ENCODE measurements at regions not wholly inside any gene's neighbourhood (a gene's known extent, or its start where the extent isn't known, plus 50 kb on each side); places are given as distances from the start of the nearest gene placed in this dataset.

DNA sequence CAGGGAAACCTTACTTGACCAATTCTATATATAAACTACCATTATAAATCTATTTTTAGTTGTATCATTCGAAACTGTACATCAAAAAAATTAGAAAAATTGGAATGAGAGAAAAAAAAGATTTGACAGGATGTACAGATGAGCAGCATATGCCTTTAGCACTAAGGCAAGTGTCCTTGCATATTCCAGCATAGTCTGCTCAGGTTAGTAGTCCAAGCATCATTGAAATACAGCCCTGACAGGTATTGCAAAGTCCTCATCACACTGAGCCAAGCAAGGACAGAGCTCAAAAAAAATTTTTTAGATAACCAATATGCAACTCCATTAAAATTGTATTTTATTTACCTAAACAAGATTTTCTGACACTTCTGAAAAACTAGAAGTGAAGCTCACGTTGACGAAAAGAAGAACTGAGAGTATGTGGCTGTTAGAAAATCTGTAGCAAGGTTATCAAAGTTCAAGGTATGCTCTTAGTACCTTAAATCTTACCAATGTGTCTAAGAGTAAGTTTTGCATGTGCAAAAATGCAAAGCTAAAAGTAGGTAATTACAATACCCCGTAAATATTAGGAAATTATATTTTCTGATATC, 465.6 kb upstream of the ADGRL4 start:
- H3K9ac ChIP-seq (ENCODE audit: low read depth in 1 of 2, low read length in 2 of 2): no peak overlapping the region
- H3K9me3 ChIP-seq (ENCODE audit: control insufficient read depth in 2 of 2, low read length in 2 of 2): no peaks in the 10 kb centered on the region
- H3K27ac ChIP-seq (ENCODE audit: low read depth in 2 of 2, low read length in 2 of 2): no peak overlapping the region
- no peaks in the 10 kb centered on the region for H3K36me3 ChIP-seq (ENCODE audit: control insufficient read depth in 2 of 2, insufficient read depth in 2 of 2, low read length in 2 of 2)
- no peaks in the 10 kb centered on the region for H3K27me3 ChIP-seq (ENCODE audit: control insufficient read depth in 2 of 2, insufficient read depth in 2 of 2, low read length in 2 of 2)
- H3K4me3 ChIP-seq (ENCODE audit: low read length in 2 of 2): no peak overlapping the region
- H3K4me1 ChIP-seq (ENCODE audit: control insufficient read depth in 2 of 2, insufficient read depth in 2 of 2, low read length in 2 of 2): no peaks in the 10 kb centered on the region

DNA sequence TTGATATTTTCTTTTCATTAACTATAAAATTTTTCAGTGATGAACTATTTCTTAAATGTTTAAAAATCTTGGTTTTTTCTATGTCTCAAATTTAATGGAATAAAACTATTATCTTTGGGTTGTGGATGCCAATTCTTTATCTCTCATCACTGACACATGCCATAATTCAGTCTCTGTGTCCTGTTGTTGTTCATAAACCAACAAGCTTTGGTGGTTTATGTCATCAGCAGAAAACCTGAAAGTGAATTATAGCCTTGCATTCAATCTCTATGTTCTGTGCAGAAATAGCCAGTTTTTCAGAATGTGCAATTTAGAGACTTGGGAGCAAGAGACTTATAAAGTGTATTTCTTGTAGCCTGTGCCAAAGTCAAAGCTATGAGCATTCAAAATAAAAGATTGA, 462.6 kb upstream of the ADGRL4 start:
- Histone ChIP-seq H3K4me3 (ENCODE audit: low read length in 2 of 2) (no peak overlapping the region), H3K27me3 (ENCODE audit: control insufficient read depth in 2 of 2, insufficient read depth in 2 of 2, low read length in 2 of 2) (no peaks in the 10 kb centered on the region), H3K9me3 (ENCODE audit: control insufficient read depth in 2 of 2, low read length in 2 of 2) (no peaks in the 10 kb centered on the region), H3K9ac (ENCODE audit: low read depth in 1 of 2, low read length in 2 of 2) (no peak overlapping the region), H3K27ac (ENCODE audit: low read depth in 2 of 2, low read length in 2 of 2) (no peak overlapping the region), H3K4me1 (ENCODE audit: control insufficient read depth in 2 of 2, insufficient read depth in 2 of 2, low read length in 2 of 2) (no peaks in the 10 kb centered on the region), H3K36me3 (ENCODE audit: control insufficient read depth in 2 of 2, insufficient read depth in 2 of 2, low read length in 2 of 2) (no peaks in the 10 kb centered on the region)

DNA sequence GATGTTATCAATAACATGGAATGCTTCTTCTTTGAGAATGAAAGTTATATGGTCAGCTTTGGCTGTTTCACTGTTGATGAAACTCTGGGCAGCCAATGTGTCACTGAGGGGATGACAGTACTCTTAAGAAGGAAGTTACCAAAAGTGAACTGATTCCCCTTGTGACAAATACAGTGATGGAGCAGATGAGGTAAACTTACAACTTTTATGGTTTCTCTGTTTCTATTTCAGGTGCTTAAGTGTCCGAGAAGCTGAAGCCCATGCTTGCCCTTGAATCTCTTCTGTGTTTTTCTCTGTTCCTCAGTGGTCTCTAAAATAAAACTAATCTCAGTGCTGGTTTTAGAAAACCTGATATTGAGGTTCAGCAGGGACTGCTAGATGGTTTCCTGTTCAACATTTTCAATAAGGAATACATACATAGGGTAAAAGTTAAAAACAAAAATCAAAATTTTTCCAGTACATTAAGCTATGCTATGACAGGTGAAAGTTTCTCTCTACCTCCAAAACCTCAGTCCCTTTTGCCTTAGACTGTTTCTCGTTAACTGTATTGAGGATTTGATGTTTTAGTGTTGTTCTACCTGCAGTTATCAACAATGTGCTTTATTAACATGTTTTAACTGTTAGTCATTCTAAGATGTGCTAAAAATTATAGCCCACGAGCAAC, 454.4 kb upstream of the ADGRL4 start:
- Histone ChIP-seq H3K27me3 (ENCODE audit: control insufficient read depth in 2 of 2, insufficient read depth in 2 of 2, low read length in 2 of 2) (no peaks in the 10 kb centered on the region), H3K4me3 (ENCODE audit: low read length in 2 of 2) (no peak overlapping the region), H3K36me3 (ENCODE audit: control insufficient read depth in 2 of 2, insufficient read depth in 2 of 2, low read length in 2 of 2) (no peaks in the 10 kb centered on the region), H3K9ac (ENCODE audit: low read depth in 1 of 2, low read length in 2 of 2) (no peak overlapping the region), H3K4me1 (ENCODE audit: control insufficient read depth in 2 of 2, insufficient read depth in 2 of 2, low read length in 2 of 2) (no peaks in the 10 kb centered on the region), H3K9me3 (ENCODE audit: control insufficient read depth in 2 of 2, low read length in 2 of 2) (no peaks in the 10 kb centered on the region), H3K27ac (ENCODE audit: low read depth in 2 of 2, low read length in 2 of 2) (no peak overlapping the region)

DNA sequence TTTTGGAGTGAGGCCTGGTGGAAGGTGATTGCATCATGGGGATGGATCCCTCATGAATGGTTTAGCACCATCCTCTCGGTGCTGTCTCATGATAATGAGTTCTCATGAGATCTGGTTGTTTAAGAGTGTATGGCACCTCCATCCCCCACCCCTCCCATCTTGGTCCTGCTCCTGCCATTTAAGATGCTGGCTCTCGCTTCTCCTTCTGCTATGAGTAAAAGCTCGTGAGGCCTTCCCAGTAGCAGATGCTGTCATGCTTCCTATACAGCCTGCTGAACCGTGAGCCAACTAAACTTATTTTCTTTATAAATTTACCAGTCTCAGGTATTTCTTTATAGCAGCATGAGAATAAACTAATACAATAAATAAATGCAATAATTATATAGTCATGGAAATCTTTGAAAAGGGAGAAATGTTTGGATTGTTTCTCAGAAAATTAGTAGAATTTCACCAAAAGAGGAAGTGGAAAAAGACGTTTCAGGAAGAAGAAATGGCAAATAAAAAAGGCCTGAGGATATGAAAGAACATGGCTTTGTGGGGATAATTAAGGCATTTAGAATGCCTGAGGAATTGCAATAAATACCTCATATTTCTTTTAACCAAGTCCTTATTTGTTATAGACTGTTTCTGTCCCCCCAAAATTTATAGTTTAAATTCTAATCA, 451.2 kb upstream of the ADGRL4 start:
- no peaks in the 10 kb centered on the region for H3K27me3 ChIP-seq (ENCODE audit: control insufficient read depth in 2 of 2, insufficient read depth in 2 of 2, low read length in 2 of 2)
- no peak overlapping the region for H3K4me3 ChIP-seq (ENCODE audit: low read length in 2 of 2)
- H3K36me3 ChIP-seq (ENCODE audit: control insufficient read depth in 2 of 2, insufficient read depth in 2 of 2, low read length in 2 of 2): no peaks in the 10 kb centered on the region
- no peak overlapping the region for H3K9ac ChIP-seq (ENCODE audit: low read depth in 1 of 2, low read length in 2 of 2)
- no peaks in the 10 kb centered on the region for H3K9me3 ChIP-seq (ENCODE audit: control insufficient read depth in 2 of 2, low read length in 2 of 2)
- H3K27ac ChIP-seq (ENCODE audit: low read depth in 2 of 2, low read length in 2 of 2): no peak overlapping the region
- no peaks in the 10 kb centered on the region for H3K4me1 ChIP-seq (ENCODE audit: control insufficient read depth in 2 of 2, insufficient read depth in 2 of 2, low read length in 2 of 2)

DNA sequence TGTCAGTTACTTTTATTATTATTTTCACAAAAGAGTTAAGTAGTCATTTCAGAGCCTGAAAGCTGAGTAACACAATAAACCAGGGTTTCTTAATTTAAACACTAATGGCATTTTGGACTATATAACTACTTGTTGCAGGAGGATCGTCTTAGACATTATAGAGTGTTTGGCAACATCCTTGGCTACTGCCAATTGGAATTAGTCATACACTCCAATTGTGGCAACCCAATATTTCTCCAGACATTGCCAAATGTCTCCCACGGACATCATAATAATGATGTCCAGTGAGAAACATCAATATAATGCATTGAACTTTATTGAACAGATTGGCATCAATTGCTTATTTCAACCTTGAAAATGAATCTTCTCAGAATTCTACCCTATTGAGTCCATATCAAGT, 441.9 kb upstream of the ADGRL4 start:
- H3K4me3 ChIP-seq (ENCODE audit: low read length in 2 of 2): no peak overlapping the region
- no peaks in the 10 kb centered on the region for H3K9me3 ChIP-seq (ENCODE audit: control insufficient read depth in 2 of 2, low read length in 2 of 2)
- H3K27me3 ChIP-seq (ENCODE audit: control insufficient read depth in 2 of 2, insufficient read depth in 2 of 2, low read length in 2 of 2): no peaks in the 10 kb centered on the region
- no peak overlapping the region for H3K27ac ChIP-seq (ENCODE audit: low read depth in 2 of 2, low read length in 2 of 2)
- no peaks in the 10 kb centered on the region for H3K4me1 ChIP-seq (ENCODE audit: control insufficient read depth in 2 of 2, insufficient read depth in 2 of 2, low read length in 2 of 2)
- no peak overlapping the region for H3K9ac ChIP-seq (ENCODE audit: low read depth in 1 of 2, low read length in 2 of 2)
- H3K36me3 ChIP-seq (ENCODE audit: control insufficient read depth in 2 of 2, insufficient read depth in 2 of 2, low read length in 2 of 2): no peaks in the 10 kb centered on the region

DNA sequence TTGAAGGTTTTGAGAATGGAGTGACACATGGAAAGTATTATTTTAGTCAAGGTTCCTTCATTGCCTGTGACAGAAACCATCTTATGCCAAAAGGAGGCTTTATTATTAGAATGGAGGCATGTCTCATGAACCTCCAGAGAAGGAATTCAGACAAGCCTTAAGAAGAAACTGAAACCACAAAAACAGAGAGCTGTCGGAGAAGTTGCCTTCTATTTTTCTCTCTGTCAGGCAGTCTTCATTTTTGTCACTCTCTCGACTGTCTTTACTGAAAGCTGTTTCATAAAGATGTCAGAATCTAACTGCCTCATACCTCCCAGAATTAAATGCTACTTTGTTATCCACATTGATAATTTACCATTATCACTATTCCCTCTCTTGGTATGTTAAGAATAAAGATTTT, 434.7 kb upstream of the ADGRL4 start:
- no peak overlapping the region for H3K9ac ChIP-seq (ENCODE audit: low read depth in 1 of 2, low read length in 2 of 2)

DNA sequence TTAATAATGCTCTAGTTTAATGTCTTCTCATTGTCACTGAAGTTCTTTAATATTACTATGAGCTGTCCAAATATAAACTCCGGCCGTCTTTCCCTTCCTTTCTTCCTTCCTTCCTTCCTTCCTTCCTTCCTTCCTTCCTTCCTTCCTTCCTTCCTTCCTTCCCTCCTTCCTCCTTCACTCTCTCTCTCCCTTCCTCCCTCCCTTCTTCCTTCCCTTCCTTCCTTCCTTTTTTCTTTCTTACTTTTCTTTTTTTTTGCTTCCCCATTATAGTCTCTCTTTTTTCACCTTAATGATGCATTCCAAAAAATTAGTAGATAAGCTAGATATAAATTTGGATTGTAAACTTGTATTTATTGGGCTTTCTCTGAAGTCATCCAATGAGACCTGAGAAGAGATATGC, 431.0 kb upstream of the ADGRL4 start:
- Histone ChIP-seq H3K27me3 (ENCODE audit: control insufficient read depth in 2 of 2, insufficient read depth in 2 of 2, low read length in 2 of 2) (no peaks in the 10 kb centered on the region), H3K9ac (ENCODE audit: low read depth in 1 of 2, low read length in 2 of 2) (no peak overlapping the region), H3K9me3 (ENCODE audit: control insufficient read depth in 2 of 2, low read length in 2 of 2) (no peaks in the 10 kb centered on the region), H3K4me1 (ENCODE audit: control insufficient read depth in 2 of 2, insufficient read depth in 2 of 2, low read length in 2 of 2) (no peaks in the 10 kb centered on the region), H3K4me3 (ENCODE audit: low read length in 2 of 2) (no peak overlapping the region), H3K27ac (ENCODE audit: low read depth in 2 of 2, low read length in 2 of 2) (no peak overlapping the region), H3K36me3 (ENCODE audit: control insufficient read depth in 2 of 2, insufficient read depth in 2 of 2, low read length in 2 of 2) (no peaks in the 10 kb centered on the region)

More for the DNA sequence above, 434.7 kb upstream of the ADGRL4 start:
- H3K9me3 ChIP-seq (ENCODE audit: control insufficient read depth in 2 of 2, low read length in 2 of 2): no peaks in the 10 kb centered on the region
- H3K4me1 ChIP-seq (ENCODE audit: control insufficient read depth in 2 of 2, insufficient read depth in 2 of 2, low read length in 2 of 2): no peaks in the 10 kb centered on the region
- H3K4me3 ChIP-seq (ENCODE audit: low read length in 2 of 2): no peak overlapping the region
- no peak overlapping the region for H3K27ac ChIP-seq (ENCODE audit: low read depth in 2 of 2, low read length in 2 of 2)
- no peaks in the 10 kb centered on the region for H3K27me3 ChIP-seq (ENCODE audit: control insufficient read depth in 2 of 2, insufficient read depth in 2 of 2, low read length in 2 of 2)
- no peaks in the 10 kb centered on the region for H3K36me3 ChIP-seq (ENCODE audit: control insufficient read depth in 2 of 2, insufficient read depth in 2 of 2, low read length in 2 of 2)

DNA sequence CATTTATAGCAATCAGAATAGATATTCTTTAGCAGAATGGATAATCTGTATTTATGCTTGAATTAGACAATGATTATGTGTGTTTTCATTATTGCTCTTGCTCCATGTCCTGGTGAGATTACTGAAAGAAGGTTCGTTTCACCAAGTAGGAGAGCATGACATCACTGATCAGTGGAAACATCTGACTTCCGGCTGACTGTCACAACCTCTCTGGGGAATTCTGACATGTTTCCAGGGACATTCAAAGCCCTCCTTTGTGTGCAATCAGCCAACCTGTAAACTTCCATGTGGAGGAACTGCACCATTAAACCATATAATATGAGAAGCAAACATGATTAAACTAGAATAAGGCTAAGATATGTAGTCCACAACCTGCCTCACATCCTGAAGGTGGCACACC, 424.8 kb upstream of the ADGRL4 start:
- H3K9me3 ChIP-seq (ENCODE audit: control insufficient read depth in 2 of 2, low read length in 2 of 2): no peaks in the 10 kb centered on the region
- no peak overlapping the region for H3K27ac ChIP-seq (ENCODE audit: low read depth in 2 of 2, low read length in 2 of 2)
- no peak overlapping the region for H3K9ac ChIP-seq (ENCODE audit: low read depth in 1 of 2, low read length in 2 of 2)
- H3K36me3 ChIP-seq (ENCODE audit: control insufficient read depth in 2 of 2, insufficient read depth in 2 of 2, low read length in 2 of 2): no peaks in the 10 kb centered on the region
- no peaks in the 10 kb centered on the region for H3K4me1 ChIP-seq (ENCODE audit: control insufficient read depth in 2 of 2, insufficient read depth in 2 of 2, low read length in 2 of 2)
- H3K27me3 ChIP-seq (ENCODE audit: control insufficient read depth in 2 of 2, insufficient read depth in 2 of 2, low read length in 2 of 2): no peaks in the 10 kb centered on the region
- no peak overlapping the region for H3K4me3 ChIP-seq (ENCODE audit: low read length in 2 of 2)

DNA sequence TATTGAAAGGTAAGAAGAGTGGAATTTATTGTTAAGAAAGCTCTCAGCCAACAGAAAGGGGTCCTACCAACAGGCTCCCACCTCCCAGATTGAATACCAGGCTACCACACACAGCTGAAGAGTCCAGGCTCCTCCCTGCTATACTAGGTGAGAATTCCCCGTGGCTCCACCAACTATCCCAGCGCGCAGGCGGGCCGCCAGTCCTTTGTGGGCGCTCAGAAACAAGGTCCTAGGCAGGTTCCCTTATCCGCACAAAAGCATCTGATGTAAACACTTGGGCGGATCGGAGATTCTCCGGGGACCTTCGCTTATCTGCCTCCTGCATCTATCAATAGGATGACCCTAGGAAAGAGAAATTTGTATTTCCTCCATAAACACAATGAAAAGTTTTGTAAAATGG, 423.9 kb upstream of the ADGRL4 start:
- no peaks in the 10 kb centered on the region for H3K9me3 ChIP-seq (ENCODE audit: control insufficient read depth in 2 of 2, low read length in 2 of 2)
- H3K27ac ChIP-seq (ENCODE audit: low read depth in 2 of 2, low read length in 2 of 2): no peak overlapping the region
- H3K36me3 ChIP-seq (ENCODE audit: control insufficient read depth in 2 of 2, insufficient read depth in 2 of 2, low read length in 2 of 2): no peaks in the 10 kb centered on the region
- no peaks in the 10 kb centered on the region for H3K27me3 ChIP-seq (ENCODE audit: control insufficient read depth in 2 of 2, insufficient read depth in 2 of 2, low read length in 2 of 2)
- H3K4me3 ChIP-seq (ENCODE audit: low read length in 2 of 2): no peak overlapping the region
- H3K9ac ChIP-seq (ENCODE audit: low read depth in 1 of 2, low read length in 2 of 2): no peak overlapping the region
- H3K4me1 ChIP-seq (ENCODE audit: control insufficient read depth in 2 of 2, insufficient read depth in 2 of 2, low read length in 2 of 2): no peaks in the 10 kb centered on the region

DNA sequence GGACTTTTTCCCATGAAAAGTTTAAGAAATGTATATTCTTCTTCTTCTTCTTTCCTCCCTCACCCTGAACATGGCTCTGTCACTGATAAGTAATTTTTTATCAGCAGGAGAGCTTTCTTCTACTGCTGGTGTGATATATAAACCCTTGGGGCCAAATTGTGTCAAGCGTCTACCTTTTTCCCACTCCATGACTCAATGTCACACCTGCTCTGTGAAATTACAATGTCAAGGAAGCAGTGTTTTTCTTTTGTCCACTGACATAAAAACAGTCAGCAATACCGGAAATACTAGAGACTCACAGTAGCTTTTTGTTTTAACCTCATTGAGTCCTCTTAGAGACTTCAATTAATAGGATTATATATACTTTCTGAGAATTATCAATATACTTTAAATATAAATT, 416.2 kb upstream of the ADGRL4 start:
- Histone ChIP-seq H3K4me3 (ENCODE audit: low read length in 2 of 2) (no peak overlapping the region), H3K9ac (ENCODE audit: low read depth in 1 of 2, low read length in 2 of 2) (no peak overlapping the region), H3K27ac (ENCODE audit: low read depth in 2 of 2, low read length in 2 of 2) (no peak overlapping the region)

More for the DNA sequence above, 416.2 kb upstream of the ADGRL4 start:
- Histone ChIP-seq H3K27me3 (ENCODE audit: control insufficient read depth in 2 of 2, insufficient read depth in 2 of 2, low read length in 2 of 2) (no peaks in the 10 kb centered on the region), H3K36me3 (ENCODE audit: control insufficient read depth in 2 of 2, insufficient read depth in 2 of 2, low read length in 2 of 2) (no peaks in the 10 kb centered on the region), H3K4me1 (ENCODE audit: control insufficient read depth in 2 of 2, insufficient read depth in 2 of 2, low read length in 2 of 2) (no peaks in the 10 kb centered on the region), H3K9me3 (ENCODE audit: control insufficient read depth in 2 of 2, low read length in 2 of 2) (no peaks in the 10 kb centered on the region)
